ENCODE measurements at regions not wholly inside any gene's neighbourhood (a gene's known extent, or its start where the extent isn't known, plus 50 kb on each side); places are given as distances from the start of the nearest gene placed in this dataset.

DNA sequence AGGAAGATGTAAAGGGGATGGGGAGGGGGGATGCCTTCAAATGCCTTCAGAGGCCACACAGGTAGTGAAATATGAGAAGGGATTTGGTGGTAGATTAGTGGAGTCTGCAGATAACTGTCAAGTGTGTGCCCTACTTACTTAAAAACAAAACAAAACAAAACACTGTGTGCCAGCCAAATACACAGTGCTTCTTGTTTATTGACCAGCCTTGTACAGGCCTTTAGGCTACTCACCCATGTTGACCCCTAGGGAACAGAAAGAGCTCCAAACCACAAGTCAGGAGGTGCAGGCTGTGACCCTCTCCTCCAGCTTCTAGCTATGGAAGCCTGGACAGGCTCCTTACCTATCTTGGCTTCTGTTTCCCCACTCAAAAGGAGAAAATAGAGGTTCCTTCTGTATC lies 562.0 kb downstream of the ETNK1 start:
- no peaks in the 10 kb centered on the region for H3K4me1 ChIP-seq
- no peak for TF ChIP-seq POLR2AphosphoS5 (IDR thresholded peaks at IDR 0.05)
- no peak for TF ChIP-seq CTCF (IDR thresholded peaks at IDR 0.05)
- TF ChIP-seq POLR2A (IDR thresholded peaks at IDR 0.05), result no peak
- H3K4me3 ChIP-seq, result no peak overlapping the region
- no peak overlapping the region for H3K27ac ChIP-seq
- H3K9me3 ChIP-seq, result no peaks in the 10 kb centered on the region
- DNase-seq (ENCODE audit: low spot score in 2 of 2), result no peak
- no peaks in the 10 kb centered on the region for H3K27me3 ChIP-seq
- intact Hi-C loops (cut with DNase I; ENCODE audit: low total_unique reads), result no loop called here
- H3K36me3 ChIP-seq, result no peaks in the 10 kb centered on the region

- H3K27ac ChIP-seq, result no peak overlapping the region
- intact Hi-C loops (cut with DNase I; ENCODE audit: low total_unique reads), result no loop called here
- no peak overlapping the region for H3K4me3 ChIP-seq
- no peaks in the 10 kb centered on the region for H3K9me3 ChIP-seq
- no peaks in the 10 kb centered on the region for H3K36me3 ChIP-seq
- DNase-seq (ENCODE audit: low spot score in 2 of 2), result no peak
- H3K4me1 ChIP-seq, result no peaks in the 10 kb centered on the region
- no peaks in the 10 kb centered on the region for H3K27me3 ChIP-seq
- TF ChIP-seq POLR2A (IDR thresholded peaks at IDR 0.05) (no peak), POLR2AphosphoS5 (IDR thresholded peaks at IDR 0.05) (no peak), CTCF (IDR thresholded peaks at IDR 0.05) (no peak)
These were observed 568.6 kb downstream of the ETNK1 start for GRCh38 chr12:23193552-23193951.

DNA sequence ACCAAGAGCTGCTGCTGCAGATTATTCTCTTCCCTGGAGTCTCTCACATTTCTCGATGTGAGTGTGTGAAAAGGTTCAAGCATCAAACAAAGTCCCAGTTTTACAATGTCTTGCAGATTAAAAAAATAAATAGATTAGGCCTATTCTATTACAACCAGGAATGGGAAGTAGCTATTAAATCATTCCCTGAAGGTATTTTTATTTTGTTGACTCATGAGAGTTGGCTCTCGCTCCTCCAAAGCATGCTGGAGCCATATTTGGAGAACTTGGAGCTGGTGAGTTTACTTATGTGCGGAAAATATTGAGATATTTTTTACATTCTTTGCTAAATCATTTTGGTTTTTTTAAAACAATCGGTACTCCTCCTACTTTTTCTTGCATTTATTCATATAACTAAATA lies 572.3 kb downstream of the ETNK1 start:
- Histone ChIP-seq H3K4me1 (no peaks in the 10 kb centered on the region), H3K36me3 (no peaks in the 10 kb centered on the region), H3K9me3 (no peaks in the 10 kb centered on the region), H3K4me3 (no peak overlapping the region), H3K27me3 (no peaks in the 10 kb centered on the region), H3K27ac (no peak overlapping the region)
- no peak for TF ChIP-seq POLR2AphosphoS5 (IDR thresholded peaks at IDR 0.05)
- no peak for TF ChIP-seq CTCF (IDR thresholded peaks at IDR 0.05)
- no peak for TF ChIP-seq POLR2A (IDR thresholded peaks at IDR 0.05)
- DNase-seq (ENCODE audit: low spot score in 2 of 2), result no peak
- intact Hi-C loops (cut with DNase I; ENCODE audit: low total_unique reads), result no loop called here

DNA sequence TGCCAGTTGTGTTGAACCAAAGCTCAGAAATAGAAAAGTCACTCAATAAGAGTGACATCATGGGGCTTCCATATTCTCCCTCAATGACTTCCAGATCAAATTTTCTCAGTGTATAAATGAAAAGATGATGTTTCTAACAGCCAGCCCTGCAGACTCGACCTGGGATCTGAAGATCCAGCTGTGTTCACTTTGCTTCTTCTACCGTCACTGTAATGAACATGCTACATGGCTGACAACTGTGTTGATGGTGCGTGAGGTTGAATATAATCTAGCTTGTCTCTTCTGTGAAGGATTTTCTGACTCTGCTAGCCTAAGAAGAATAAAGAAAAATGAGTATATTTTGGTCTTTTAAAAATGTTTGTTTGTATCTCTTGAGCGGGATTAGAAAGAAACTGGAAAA lies 577.8 kb downstream of the ETNK1 start:
- no peaks in the 10 kb centered on the region for H3K9me3 ChIP-seq
- TF ChIP-seq POLR2AphosphoS5 (IDR thresholded peaks at IDR 0.05) (no peak), POLR2A (IDR thresholded peaks at IDR 0.05) (no peak), CTCF (IDR thresholded peaks at IDR 0.05) (no peak)
- H3K27me3 ChIP-seq, result no peaks in the 10 kb centered on the region
- DNase-seq (ENCODE audit: low spot score in 2 of 2), result no peak
- H3K27ac ChIP-seq, result no peak overlapping the region
- no peaks in the 10 kb centered on the region for H3K36me3 ChIP-seq
- intact Hi-C loops (cut with DNase I; ENCODE audit: low total_unique reads), result no loop called here
- no peak overlapping the region for H3K4me3 ChIP-seq
- no peaks in the 10 kb centered on the region for H3K4me1 ChIP-seq

- no peaks in the 10 kb centered on the region for H3K27me3 ChIP-seq
- TF ChIP-seq POLR2AphosphoS5 (IDR thresholded peaks at IDR 0.05) (no peak), POLR2A (IDR thresholded peaks at IDR 0.05) (no peak), CTCF (IDR thresholded peaks at IDR 0.05) (peak; percentile 73 to 88 (median 76))
- H3K27ac ChIP-seq, result no peak overlapping the region
- no peaks in the 10 kb centered on the region for H3K9me3 ChIP-seq
- intact Hi-C loops (cut with DNase I; ENCODE audit: low total_unique reads), result no loop called here
- no peak for DNase-seq (ENCODE audit: low spot score in 2 of 2)
- H3K4me3 ChIP-seq, result no peak overlapping the region
- H3K36me3 ChIP-seq, result no peaks in the 10 kb centered on the region
- no peaks in the 10 kb centered on the region for H3K4me1 ChIP-seq
These were observed 580.2 kb downstream of the ETNK1 start for GRCh38 chr12:23204933-23205778.

Data from breast epithelium (tissue), 4 donors.